GM23248 (cell line): ENCODE measurements at regions not wholly inside any gene's neighbourhood (a gene's known extent, or its start where the extent isn't known, plus 50 kb on each side); places are given as distances from the start of the nearest gene placed in this dataset.
"Not testable (repeated sequence)": the region's sequence is repeated elsewhere in the genome, so short reads cannot be mapped to it uniquely, and the experiment has no call there.

ENCODE experiments used
- DNase-seq: peaks from one replicate; pipeline ENCODE4 v3.0.0-alpha.2; 2015
- H2AFZ ChIP-seq: fragments of 200-600 bp; sonication (generic); 2 replicates; pipeline ENCODE4 v1.6.1; 2016; ENCODE audit warnings: antibody characterized with exemption
- H3F3A ChIP-seq: fragments of 200-600 bp; sonication (generic); 2 replicates; pipeline ENCODE4 v1.6.1; 2016; ENCODE audit warnings: mild to moderate bottlenecking, antibody characterized with exemption, mixed run types; ENCODE audit not compliant: insufficient read depth
- H3K27ac ChIP-seq: fragments of 200-600 bp; sonication (generic); 2 replicates; pipeline ENCODE4 v1.5.1; 2016; ENCODE audit warnings: mild to moderate bottlenecking
- H3K27me3 ChIP-seq: fragments of 200-600 bp; sonication (generic); replicated peaks from 2 replicates; pipeline ENCODE4 v1.6.1; 2016; ENCODE audit warnings: mild to moderate bottlenecking; ENCODE audit not compliant: insufficient read depth
- H3K36me3 ChIP-seq: fragments of 200-600 bp; sonication (generic); 2 replicates; pipeline ENCODE4 v1.6.1; 2016; ENCODE audit warnings: low read depth, mild to moderate bottlenecking
- H3K4me1 ChIP-seq: fragments of 200-600 bp; sonication (generic); 2 replicates; pipeline ENCODE4 v1.6.1; 2016; ENCODE audit warnings: mild to moderate bottlenecking; ENCODE audit not compliant: insufficient read depth
- H3K4me2 ChIP-seq: fragments of 200-600 bp; sonication (generic); one replicate; pipeline ENCODE4 v1.6.1; 2016; ENCODE audit warnings: mild to moderate bottlenecking; ENCODE audit not compliant: unreplicated experiment
- H3K4me3 ChIP-seq: fragments of 200-600 bp; sonication (generic); 2 replicates; pipeline ENCODE4 v1.5.1; 2016; ENCODE audit warnings: mild to moderate bottlenecking
- H3K79me2 ChIP-seq: fragments of 200-600 bp; sonication (generic); 2 replicates; pipeline ENCODE4 v1.6.1; 2016; ENCODE audit warnings: mild to moderate bottlenecking; ENCODE audit not compliant: insufficient read depth
- H3K9ac ChIP-seq: fragments of 200-600 bp; sonication (generic); 2 replicates; pipeline ENCODE4 v1.6.1; 2016; ENCODE audit warnings: mild to moderate bottlenecking
- H3K9me2 ChIP-seq: fragments of 200-600 bp; sonication (generic); 2 replicates; pipeline ENCODE4 v1.6.1; 2016; ENCODE audit warnings: mixed run types, mild to moderate bottlenecking, moderate library complexity; ENCODE audit not compliant: insufficient read depth
- H3K9me3 ChIP-seq: fragments of 200-600 bp; sonication (generic); one replicate; pipeline ENCODE4 v1.6.1; 2017; ENCODE audit warnings: low read depth
- H4K20me1 ChIP-seq: fragments of 200-600 bp; sonication (generic); 2 replicates; pipeline ENCODE4 v1.6.0; 2016; ENCODE audit not compliant: insufficient read depth
- EZH2 ChIP-seq: fragments of 200-600 bp; sonication (generic); IDR thresholded peaks from 2 replicates; pipeline ENCODE4 v1.6.1; 2018; ENCODE audit warnings: antibody characterized with exemption, mild to moderate bottlenecking; ENCODE audit not compliant: insufficient read depth, poor library complexity, severe bottlenecking
- EZH2phosphoT487 ChIP-seq: fragments of 200-600 bp; sonication (generic); IDR thresholded peaks from 2 replicates; pipeline ENCODE4 v1.6.1; 2018; ENCODE audit warnings: antibody characterized with exemption, moderate library complexity, mild to moderate bottlenecking, low read depth; ENCODE audit not compliant: insufficient read depth
- WGBS, 2 experiments: methylation state at CpG; one replicate each; pipeline ENCODE4 v1.1.6; 2015 to 2017; ENCODE audit warnings: low lambda C conversion rate in 2 of 2, low coverage in 1 of 2; ENCODE audit errors: missing lambda C conversion rate in 2 of 2; 5-methylcytosine and 5-hydroxymethylcytosine counted together
- in situ Hi-C: fragments of 300-500 bp; cut with MboI; formaldehyde crosslinking; loops from 2 replicates; pipeline ENCODE4 v1.15.0; 2020

DNA sequence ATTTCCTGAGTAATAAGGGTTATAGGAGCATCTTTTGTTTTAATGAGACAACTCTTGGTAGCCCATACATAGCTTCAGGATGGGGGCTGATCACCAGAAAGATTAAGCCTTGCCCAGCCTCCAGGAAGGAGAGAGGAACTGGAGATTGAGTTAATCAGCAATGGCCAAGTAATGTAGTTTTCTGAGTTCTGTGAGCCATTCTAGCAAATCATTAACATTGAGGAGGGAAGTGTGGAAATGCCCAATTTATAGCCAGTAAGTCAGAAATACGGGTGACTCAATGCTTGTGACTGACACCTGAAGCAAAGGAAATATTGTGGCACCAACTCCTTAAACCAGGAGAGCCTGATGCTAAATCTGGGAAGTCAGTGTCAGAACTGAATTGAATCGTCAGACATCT is 205.1 kb upstream of the SRD5A2 start:
- H3K4me2 ChIP-seq = no peak overlapping the region
- no peak overlapping the region for H3K9ac ChIP-seq
- H4K20me1 ChIP-seq = no peaks in the 10 kb centered on the region
- H3K4me1 ChIP-seq = no peaks in the 10 kb centered on the region
- H3K9me3 ChIP-seq = no peaks in the 10 kb centered on the region
- no peak for TF ChIP-seq EZH2phosphoT487
- no peak for TF ChIP-seq EZH2
- no peaks in the 10 kb centered on the region for H3F3A ChIP-seq
- H3K9me2 ChIP-seq = no peaks in the 10 kb centered on the region
- DNase-seq = no peak
- 19 to 32% methylated on average over 2 of the region's 2 CpGs for WGBS, 2 experiments
- no peak overlapping the region for H3K4me3 ChIP-seq
- H3K27me3 ChIP-seq = no peaks in the 10 kb centered on the region
- H3K79me2 ChIP-seq = no peaks in the 10 kb centered on the region
- in situ Hi-C loops = no loop called here
- H2AFZ ChIP-seq = no peak overlapping the region
- H3K36me3 ChIP-seq = no peaks in the 10 kb centered on the region
- H3K27ac ChIP-seq = no peak overlapping the region

DNA sequence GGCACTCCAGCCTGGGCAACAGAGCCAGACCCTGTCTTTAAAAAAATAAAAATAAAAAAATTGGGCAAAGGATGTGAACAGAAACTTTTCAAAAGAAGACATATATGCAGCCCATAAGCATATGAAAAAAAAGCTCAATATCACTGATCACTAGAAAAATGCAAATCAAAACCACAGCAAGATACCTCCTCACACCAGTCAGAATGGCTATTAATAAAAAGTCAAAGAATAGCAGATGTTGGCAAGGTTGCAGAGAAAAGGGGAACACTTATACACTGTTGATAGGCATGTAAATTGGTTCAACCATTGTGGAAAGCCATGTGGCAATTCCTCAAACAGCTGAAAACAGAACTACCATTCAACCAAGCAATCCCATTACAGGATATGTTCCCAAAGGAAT is 204.1 kb upstream of the SRD5A2 start:
- Histone ChIP-seq H3K9me2 (no peaks in the 10 kb centered on the region), H3K9ac (no peak overlapping the region), H3K4me3 (no peak overlapping the region), H3K4me2 (no peak overlapping the region), H2AFZ (no peak overlapping the region), H3F3A (no peaks in the 10 kb centered on the region), H3K36me3 (no peaks in the 10 kb centered on the region), H3K27ac (no peak overlapping the region), H4K20me1 (no peaks in the 10 kb centered on the region), H3K79me2 (no peaks in the 10 kb centered on the region), H3K4me1 (no peaks in the 10 kb centered on the region), H3K9me3 (no peaks in the 10 kb centered on the region), H3K27me3 (no peaks in the 10 kb centered on the region)
- DNase-seq = no peak
- in situ Hi-C loops = no loop called here
- TF ChIP-seq EZH2phosphoT487 = no peak
- no peak for TF ChIP-seq EZH2

DNA sequence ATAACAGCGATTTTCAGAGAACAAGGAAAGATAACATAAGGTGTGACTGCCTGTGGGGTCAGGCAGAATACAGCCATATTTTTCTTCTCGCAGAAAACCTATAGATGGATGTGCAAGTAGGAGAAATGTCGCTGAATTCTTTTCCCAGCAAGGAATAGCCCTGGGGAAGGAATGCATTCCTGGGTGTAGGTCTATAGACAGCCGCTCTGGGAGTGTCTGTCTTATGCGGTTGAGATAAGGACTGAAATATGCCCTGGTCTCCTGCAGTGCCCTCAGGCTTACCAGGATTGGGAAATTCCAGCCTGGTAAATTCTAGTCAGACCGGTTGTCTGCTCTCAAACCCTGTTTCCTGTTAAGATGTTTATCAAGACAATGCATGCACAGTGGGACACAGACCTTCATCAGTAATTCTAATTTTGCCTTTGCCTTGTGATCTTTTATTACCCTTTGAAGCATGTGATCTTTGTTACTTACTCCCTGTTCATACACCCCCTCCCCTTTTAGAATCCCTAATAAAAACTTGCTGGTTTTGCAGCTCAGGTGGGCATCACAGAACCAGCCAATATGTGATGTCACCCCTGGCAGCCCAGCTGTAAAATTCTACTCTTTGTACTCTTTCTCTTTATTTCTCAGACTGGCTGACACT is 202.8 kb upstream of the SRD5A2 start:
- H2AFZ ChIP-seq, H3K79me2 ChIP-seq, H3K27ac ChIP-seq, in situ Hi-C loops, H3K4me1 ChIP-seq, H3K4me3 ChIP-seq, H3K27me3 ChIP-seq, H3K36me3 ChIP-seq, H4K20me1 ChIP-seq, H3F3A ChIP-seq, H3K9me3 ChIP-seq, H3K9me2 ChIP-seq, H3K9ac ChIP-seq, H3K4me2 ChIP-seq, DNase-seq: not testable (repeated sequence)
- WGBS, 2 experiments = 43% methylated on average over 6 of the region's 6 CpGs

DNA sequence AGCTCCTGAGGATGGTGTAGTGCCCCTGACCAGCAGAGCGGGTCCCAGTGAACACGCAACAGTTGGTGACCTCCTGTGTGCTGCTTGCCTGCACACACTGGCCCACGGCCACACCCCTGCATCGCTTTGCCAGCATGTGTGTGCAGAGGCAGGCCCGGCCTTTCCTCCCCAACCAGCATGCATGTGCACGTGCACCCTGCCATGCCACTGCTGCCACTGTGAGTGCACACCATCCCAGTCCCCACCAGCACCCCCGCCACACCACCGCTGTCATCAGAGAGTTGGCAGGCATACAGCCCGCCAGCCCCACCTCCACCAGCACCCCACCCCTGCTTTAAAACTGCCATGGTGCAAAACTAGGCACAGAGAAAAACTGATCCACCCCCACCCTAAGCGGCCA is 197.4 kb upstream of the SRD5A2 start:
- no peak for DNase-seq

DNA sequence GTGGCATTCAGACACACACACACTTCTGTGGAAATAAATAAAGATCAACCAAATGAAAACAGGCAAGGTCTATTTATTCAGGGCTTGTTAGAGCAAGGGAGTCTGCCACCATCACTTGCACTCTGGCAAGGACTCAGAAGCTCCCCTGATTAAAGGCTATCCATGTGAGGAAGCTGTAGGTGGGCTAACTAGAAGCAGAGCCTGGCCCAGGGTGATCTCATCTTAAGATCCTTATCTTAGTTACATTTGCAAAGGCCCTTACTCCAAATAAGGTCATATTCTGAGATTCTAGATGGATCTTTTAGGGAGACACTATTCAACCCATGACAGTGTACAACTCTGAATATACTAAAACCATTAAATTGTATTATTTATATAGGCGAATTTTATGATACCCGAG is 190.0 kb upstream of the SRD5A2 start:
- H3K27ac ChIP-seq = no peak overlapping the region
- H3K79me2 ChIP-seq = no peaks in the 10 kb centered on the region
- H3K4me2 ChIP-seq = no peak overlapping the region
- no peaks in the 10 kb centered on the region for H3K9me3 ChIP-seq
- no peaks in the 10 kb centered on the region for H3K4me1 ChIP-seq
- no peaks in the 10 kb centered on the region for H3K9me2 ChIP-seq
- H3K9ac ChIP-seq = no peak overlapping the region
- H3K36me3 ChIP-seq = no peaks in the 10 kb centered on the region
- no peaks in the 10 kb centered on the region for H3K27me3 ChIP-seq
- TF ChIP-seq EZH2phosphoT487 = no peak
- TF ChIP-seq EZH2 = no peak
- WGBS, 2 experiments = 30 to 42% methylated on average over 2 of the region's 2 CpGs
- H3F3A ChIP-seq = no peaks in the 10 kb centered on the region
- H2AFZ ChIP-seq = no peak overlapping the region
- H4K20me1 ChIP-seq = no peaks in the 10 kb centered on the region
- no peak overlapping the region for H3K4me3 ChIP-seq
- DNase-seq = no peak
- in situ Hi-C loops = no loop called here

More for the DNA sequence above, 197.4 kb upstream of the SRD5A2 start:
- Histone ChIP-seq H3K27me3 (no peaks in the 10 kb centered on the region), H3K36me3 (no peaks in the 10 kb centered on the region), H3K27ac (no peak overlapping the region), H3K4me1 (no peaks in the 10 kb centered on the region), H3K9me2 (no peaks in the 10 kb centered on the region), H3K9me3 (no peaks in the 10 kb centered on the region), H3F3A (no peaks in the 10 kb centered on the region), H4K20me1 (no peaks in the 10 kb centered on the region), H3K4me2 (no peak overlapping the region), H3K79me2 (no peaks in the 10 kb centered on the region), H3K4me3 (no peak overlapping the region), H3K9ac (no peak overlapping the region), H2AFZ (no peak overlapping the region)
- in situ Hi-C loops = no loop called here
- TF ChIP-seq EZH2 (no peak), EZH2phosphoT487 (no peak)
- 44 to 63% methylated on average over 9 to 10 of the region's 10 CpGs for WGBS, 2 experiments
